ENCODE measurements at regions not wholly inside any gene's neighbourhood (a gene's known extent, or its start where the extent isn't known, plus 50 kb on each side); places are given as distances from the start of the nearest gene placed in this dataset.

DNA sequence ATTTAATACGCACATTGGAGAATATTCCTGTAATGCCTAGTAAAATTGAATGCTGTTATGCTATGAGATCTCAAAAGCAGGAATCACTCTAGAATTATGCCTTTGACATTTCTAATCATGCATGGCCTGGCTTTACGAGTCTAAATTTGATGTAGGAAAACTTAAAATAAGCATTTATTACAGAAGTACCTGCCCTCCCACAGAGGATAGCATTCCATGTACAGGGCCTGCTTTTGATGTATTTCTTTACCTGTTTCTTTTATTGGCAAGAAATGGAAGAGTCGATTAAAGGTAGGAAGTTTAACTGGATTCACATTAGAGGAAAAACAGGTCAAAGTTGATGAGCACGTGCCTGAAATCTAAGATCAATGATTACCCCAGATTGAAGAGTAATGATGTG, 219.5 kb downstream of the PCDH7 start:
- DNase-seq (ENCODE audit: low read depth) = no peak

DNA sequence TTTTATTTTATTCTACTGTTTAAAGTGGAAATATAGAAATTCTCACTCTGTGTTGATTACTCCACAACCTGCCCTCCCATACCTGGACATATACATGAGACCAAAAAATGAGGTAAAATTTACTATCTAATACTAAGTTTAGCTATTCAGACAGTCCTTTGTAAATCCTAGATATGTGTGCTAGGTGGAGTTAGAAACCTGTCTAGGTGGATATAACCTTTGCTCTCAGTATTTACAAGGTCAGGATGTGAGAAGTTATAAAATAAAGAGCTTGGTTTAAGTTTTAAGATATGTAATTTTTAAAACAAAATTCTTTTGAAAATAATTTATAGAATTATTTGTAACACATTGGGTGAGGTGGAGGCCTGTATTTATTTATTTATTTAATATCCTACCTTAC, 221.5 kb downstream of the PCDH7 start:
- DNase-seq (ENCODE audit: low read depth) = no peak

DNA sequence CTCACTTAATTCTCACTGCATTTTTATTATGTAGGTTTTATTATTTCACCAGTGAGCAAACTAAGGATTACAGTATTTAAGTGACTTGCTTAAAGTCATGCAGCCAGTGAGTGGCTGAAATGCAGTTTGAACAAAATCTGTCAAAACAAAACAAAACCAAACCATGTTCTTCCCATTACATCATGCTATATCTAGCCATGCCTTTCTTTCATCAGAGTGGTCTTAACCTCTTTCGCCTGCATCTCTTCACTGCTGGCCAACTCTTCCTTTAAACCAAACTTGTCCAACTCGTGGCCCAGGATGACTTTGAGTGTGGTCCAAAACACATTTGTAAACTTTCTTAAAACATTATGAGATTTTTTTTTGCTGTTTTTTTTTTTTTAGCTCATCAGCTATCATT, 223.2 kb downstream of the PCDH7 start:
- no peak for DNase-seq (ENCODE audit: low read depth)

DNA sequence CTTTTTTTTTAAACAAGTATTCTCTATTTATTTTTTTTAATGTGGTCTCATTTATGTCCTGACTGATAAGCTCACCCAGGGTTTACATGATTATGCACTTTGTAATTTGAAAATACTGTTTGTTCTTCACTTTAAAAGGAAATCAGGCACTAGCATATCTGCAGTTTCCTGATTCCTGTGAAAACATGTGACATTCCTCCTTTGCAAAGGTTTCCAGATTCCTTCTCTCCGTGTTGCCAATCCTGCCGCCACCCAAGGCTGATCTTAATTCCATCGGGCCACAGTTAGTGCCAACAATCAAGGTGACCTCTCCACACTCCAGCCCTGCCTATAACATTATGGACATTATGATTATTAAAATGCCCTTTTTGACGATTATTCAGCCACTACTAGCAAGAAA, 225.4 kb downstream of the PCDH7 start:
- no peak for DNase-seq (ENCODE audit: low read depth)

DNA sequence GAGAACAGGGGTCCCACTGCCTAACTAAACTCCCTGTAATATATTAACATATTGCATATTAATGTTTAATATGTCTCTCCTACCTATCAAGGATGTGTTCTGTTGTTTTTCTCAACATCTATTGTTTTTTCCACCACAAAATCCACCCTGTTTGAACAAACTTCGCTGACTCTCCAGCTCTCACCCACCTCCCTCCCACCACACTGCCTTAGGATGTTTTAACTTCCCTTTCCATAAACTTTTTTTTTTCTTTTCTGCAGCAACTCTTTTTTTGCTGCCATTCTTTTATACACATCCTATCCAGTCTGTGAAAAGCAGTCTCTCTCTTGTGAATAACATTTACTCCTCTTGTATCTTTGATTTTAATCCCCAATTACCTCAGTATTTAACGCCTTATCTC, 226.1 kb downstream of the PCDH7 start:
- DNase-seq (ENCODE audit: low read depth) = no peak

DNA sequence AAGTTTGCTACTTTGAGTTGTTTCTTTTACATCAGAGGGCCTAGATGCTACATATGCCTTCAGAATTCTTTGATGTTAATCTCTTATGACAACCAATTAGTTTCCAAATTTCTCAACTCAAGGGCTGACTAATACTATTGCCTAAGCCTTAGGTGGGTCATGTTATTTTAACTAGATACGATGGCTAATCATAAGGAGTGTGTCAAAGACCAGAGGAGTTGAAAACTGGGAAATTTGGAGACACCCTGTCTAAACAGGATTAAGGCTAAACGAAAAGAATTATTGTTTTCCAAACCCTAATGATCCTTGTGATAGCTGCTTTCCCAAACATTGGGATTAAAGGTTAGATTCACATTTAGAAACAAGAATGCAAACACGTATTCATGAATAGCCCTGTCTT, 228.5 kb downstream of the PCDH7 start:
- DNase-seq (ENCODE audit: low read depth) = no peak

DNA sequence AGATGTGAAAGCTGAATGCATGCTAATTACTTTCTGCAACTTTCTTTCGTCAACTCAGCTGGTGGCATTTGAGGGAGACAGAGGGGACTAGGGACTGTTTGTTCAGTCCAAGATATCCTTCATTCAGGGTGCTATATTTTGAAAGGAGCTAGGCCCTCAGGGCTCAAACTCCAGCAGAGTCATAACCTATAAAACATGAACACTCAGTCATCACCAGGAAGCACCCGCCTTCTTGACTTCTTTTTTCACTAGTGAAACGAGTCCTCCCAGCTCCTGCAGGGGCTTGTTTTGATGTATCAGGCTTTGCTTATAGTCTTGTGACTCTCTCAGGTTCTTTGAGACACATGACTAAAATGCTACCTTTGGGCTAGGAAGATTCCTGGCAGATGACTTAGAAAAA, 230.6 kb downstream of the PCDH7 start:
- no peak for DNase-seq (ENCODE audit: low read depth)

DNA sequence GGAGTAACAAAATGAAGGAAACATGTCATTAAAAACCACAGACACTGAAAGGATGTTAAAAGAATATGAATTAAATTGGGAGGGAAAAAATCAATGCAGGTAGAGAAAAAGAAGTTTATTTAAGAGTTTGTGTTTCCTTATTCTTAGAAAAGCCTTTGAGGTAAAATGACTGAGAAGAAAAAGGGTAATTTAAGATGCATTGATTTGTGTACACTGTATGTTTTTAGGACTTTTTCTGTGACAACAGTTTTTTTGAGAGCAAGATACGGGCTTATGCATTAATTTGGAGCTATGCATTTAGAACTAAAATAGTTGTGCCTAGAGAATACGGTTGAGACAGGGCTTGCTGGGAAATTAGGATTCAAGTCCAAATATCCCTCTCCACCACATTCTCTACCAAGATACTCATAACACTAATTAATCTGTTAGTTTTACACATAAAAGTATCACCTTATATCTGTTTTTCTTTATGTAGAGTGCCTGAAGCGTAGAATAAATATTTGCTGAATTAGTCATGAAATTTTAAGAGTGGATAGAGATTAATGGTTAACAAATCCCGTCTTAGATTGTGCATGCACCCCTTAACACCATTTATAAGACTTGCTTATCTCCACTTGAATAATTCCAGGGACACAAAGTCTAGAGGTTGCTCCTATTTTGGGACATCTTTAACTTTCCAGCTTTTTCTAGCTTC, 232.5 kb downstream of the PCDH7 start:
- no peak for DNase-seq (ENCODE audit: low read depth)

DNA sequence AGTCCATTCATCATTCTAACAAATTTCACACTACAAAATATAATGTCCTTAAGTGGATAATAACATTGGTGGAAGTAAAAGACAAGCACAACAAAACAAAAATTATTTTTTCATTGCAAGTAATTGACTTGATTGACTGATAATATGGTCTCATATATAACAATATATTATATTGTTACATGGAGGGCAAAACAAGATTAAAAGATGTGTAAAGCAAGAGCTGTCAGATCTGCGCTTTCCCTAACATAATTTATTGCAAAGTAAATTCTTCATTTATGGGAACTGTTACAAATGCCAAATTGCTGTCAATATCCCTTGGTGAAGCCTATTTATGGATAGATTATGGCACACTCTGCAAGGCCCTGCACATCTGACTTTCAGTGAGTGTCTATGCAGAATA, 233.6 kb downstream of the PCDH7 start:
- no peak for DNase-seq (ENCODE audit: low read depth)

DNA sequence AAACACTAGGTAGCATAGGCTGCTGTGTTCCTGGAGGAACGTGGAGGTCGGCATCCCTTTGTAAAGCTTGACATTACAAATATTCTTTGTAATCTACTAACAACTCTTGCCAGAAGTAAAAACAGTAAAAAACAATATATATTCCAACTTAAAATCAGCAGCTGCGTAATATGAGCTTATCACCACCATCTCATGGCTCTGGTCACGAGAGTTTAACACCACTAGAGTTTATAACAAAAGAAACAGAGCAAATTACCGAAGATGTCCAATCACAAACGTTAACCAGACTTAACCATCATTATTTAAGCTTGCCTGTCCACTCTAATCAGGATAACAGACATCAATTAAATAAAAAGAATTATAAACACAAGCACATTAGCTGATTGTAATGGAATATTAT, 236.7 kb downstream of the PCDH7 start:
- no peak for DNase-seq (ENCODE audit: low read depth)

DNA sequence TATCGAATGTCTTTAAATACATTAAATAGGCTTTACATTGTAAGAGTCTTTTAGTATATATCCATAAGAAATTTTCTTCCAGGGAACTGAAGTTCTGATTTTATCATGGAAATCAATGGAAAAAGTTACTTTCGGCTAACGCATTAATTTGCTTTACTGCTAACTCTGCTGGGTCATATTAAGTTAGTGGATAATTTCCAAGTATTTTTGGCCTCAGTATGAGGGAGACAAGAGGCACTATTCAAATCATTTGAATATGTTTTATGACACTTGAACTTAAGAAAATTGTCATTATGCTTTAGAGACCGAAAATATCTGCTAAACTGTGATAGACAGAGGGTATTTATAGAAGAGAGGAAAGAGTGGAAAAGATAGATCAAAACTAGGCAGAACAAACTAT, 237.5 kb downstream of the PCDH7 start:
- DNase-seq (ENCODE audit: low read depth) = no peak

DNA sequence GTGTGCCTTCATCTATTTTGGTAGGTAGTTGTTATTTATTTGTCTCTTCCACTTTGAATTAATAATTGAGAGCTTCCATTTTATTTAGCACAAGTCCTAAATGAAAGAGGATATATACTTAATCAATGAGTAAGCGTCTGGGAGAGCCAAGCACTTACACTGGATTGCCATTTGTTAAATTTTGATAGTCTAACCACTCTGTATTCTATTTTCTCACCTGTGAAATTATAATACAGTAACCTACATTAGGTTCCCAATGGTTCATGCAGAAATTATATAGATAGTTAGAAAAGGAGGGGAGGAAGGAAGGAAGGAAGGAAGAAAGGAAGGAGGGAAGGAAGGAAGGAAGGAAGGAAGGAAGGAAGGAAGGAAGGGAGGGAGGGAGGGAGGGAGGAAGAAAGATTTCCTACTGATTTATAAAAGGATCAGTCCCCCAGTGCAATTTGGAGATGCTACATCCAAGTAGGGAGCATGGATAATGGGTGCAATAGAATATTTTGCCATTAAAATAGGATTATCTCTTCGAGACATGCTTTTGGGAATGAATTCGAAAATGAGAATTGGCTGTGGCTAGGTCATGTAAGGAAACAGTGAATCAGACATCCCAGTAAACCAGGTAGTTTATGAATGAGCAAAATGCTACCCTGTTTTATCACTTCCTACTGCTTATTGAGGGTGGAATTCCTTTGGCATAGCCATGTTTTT, 239.8 kb downstream of the PCDH7 start:
- no peak for DNase-seq (ENCODE audit: low read depth)

DNA sequence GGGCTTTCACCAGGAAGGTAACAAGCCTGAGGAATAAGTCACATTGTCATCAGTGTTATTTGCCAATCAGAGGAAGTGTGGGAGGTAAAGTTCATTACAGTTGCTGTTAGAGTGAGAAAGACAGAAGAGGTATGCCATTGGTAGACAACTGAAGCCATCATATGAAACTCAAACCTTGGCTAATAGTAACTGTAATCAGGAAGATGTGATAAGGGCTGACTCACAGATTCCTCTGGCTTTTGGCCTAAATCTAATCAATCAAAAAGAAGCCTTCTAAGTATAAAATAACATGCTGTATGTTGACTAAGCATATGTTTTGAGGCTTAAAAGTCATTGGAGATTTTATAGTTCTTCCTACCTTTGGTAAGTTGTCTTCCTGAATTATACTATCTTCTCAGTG, 242.8 kb downstream of the PCDH7 start:
- DNase-seq (ENCODE audit: low read depth) = no peak

DNA sequence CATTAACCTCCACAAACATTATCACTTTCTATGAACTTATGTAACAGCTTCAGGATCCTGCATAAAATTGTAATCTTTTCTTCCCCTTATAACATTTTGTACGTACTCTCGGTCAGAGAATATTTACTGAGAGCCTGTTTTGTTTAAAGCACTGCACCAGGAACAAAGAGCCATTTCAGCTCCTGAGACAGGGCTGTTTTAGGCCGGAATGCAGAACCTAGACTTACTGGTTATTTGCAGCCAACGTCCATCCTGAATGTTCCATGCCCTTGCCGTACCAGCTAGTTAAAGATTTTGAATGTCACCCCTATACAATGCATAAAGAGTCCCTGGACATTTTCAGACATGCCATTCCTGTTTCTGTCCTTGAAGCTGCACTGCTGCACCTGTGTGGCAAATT, 248.8 kb downstream of the PCDH7 start:
- no peak for DNase-seq (ENCODE audit: low read depth)

DNA sequence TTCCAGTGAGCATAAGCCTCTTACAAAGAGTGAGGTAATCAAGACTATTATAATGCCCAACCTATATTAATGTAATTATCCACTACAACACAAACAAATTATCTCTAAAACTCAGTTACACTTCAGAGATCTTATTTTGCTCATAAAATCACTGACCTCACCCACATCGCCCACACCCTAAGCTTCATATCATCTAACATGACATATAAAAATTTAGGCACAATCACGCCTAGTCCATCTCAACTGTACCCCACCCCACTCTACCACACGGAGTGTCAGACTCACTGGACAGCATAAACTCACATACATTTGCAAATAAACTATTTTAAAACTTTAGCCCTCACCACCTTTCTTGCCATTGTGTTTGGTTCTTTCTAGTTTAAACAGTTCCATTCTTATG, 252.4 kb downstream of the PCDH7 start:
- no peak for DNase-seq (ENCODE audit: low read depth)

DNA sequence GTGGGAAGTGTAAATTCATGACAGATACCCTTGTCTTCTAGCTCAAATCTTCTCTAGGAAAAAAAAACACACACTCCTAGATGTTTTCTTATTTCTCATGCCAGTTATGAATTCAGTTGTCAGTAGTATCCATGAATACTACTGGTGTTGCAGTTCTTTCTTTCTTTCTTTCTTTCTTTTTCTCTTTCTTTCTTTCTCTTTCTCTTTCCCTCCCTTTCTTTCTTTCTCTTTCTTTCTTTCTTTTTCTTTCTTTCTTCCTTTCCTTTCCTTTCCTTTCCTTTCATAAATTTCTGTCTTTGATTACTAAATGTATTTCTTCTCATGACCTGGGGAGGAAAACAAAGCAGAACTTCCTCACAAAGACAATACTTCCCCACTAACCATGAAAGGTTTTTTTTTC, 253.8 kb downstream of the PCDH7 start:
- no peak for DNase-seq (ENCODE audit: low read depth)

DNA sequence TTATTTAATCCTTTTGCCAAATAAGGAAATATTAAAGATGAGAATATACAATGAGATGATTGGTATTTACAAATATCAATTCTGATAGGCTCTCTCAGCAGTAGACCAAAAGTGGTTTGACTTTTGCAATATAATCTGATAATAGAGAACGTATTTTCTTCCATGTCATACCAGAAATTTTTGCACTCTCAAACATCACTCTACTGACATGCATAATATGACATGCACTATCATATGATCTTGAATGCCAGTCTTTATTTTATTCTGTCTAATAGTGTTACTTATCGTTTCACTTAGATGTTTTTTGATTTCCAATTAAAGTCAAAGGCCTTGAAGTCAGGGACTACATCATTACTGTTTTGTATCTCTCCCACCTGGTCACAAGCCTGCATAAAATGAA, 259.2 kb downstream of the PCDH7 start:
- no peak for DNase-seq (ENCODE audit: low read depth)

DNA sequence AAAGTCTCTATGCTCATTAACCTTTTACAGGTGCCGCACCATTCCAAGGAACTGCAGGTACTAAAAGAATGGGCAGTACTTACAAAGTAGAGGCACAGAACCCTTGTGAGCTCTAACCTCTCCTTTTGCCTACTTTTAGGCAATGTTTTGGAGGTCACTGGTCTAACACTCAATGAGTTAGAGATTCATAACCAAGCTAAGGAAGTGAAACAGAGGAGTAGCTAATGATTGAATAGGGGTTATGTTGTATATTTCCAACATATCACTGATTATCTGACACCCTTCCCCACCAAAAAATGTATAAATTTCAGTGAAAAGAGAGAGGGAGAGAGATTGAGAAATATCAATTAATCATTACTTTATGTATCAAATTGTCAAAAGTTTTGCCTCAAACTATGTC, 269.3 kb downstream of the PCDH7 start:
- no peak for DNase-seq (ENCODE audit: low read depth)

DNA sequence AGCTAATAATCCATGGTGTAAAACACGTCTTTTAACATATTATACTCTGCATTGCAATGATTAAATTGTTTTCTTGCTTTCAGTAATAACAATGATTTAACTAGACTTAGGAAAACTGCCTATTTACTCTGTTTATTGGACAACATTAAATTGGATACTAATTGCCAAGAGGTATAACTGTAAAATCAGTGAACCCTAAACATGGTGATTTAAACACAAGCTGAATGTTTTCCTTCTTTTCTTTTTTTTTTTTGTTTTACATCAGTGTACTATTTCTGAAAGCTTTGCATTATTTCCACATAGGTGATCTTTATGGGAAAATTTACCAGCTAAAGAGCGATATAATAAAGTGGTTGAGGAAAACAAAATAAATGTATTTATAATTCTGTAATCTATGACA, 276.7 kb downstream of the PCDH7 start:
- no peak for DNase-seq (ENCODE audit: low read depth)

DNA sequence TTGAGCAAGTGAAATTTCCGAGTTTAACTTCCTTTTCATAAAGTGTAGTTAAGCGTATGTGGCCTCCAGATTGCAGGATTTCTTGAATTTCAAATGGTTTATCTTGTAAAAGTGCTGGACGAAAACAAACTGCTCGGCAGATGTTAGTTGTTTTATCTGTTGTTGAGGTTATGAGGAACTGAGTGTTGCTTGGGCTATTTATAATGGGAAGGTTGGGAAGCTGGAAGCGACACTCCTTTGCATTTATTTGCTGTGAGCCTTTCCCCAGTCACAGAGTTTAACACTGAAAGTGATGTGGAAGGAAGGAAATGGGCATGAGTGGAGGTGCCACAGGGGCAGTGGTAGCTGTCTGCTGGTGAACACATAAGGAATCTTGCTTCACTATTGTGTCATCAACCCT, 284.9 kb downstream of the PCDH7 start:
- no peak for DNase-seq (ENCODE audit: low read depth)

DNA sequence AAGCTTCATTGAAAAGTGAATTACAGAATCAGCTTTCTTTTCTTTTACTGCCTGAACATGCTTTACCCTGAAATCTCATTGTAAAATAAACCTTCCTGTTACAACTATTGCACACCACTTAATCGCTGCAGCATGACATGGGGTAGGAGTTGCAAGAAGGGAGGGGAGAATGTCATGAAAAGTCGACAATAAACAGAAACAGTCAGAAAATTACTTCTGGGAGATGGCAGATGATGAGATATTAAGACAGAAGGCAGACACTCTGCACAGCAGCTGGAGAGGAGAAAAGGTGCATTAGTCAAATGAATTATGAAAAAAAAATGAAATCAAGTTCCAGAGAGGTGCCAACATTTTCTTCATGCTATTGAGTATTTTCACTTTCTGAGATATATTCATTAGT, 287.7 kb downstream of the PCDH7 start:
- no peak for DNase-seq (ENCODE audit: low read depth)

DNA sequence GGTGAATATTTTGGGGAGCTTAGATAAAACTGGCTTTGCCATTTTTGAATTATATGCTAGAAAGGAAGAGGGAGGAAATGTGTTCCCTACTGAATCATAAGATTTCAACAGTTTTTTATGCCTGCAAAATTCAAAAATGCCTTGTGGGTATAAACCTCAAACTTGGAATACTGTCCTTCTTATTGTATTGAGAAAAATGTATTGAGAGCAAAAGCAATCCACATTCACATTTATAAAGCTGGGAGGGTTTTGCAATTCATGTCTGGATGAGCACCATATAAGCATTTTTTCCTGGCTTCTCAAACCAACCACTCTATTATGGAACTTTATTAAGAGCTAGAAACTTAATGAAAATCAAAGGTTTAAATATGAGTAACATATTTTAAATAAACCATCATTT, 289.8 kb downstream of the PCDH7 start:
- no peak for DNase-seq (ENCODE audit: low read depth)

DNA sequence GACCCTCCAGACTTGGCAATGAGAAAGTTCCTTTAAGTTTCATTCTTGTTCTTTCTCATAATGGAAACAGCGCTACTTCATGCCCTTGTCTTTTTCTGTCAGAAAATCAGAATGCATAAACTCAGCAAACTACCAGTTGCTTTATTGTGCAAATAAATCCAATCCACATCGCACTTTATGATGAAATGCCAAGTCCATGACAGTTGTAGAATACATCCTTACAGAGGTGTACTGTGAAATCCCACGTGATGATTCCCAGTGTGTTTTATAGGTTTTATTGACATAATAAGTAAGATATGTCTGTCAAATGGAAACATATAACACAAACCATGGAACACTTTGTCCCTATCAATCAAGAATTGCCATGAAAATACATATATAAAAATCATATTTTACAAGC, 295.0 kb downstream of the PCDH7 start:
- no peak for DNase-seq (ENCODE audit: low read depth)

Measured in activated T-cell treated with anti-CD3 and anti-CD28 coated beads for 48 hours (primary cell).